ENCODE measurements at regions not wholly inside any gene's neighbourhood (a gene's known extent, or its start where the extent isn't known, plus 50 kb on each side); places are given as distances from the start of the nearest gene placed in this dataset.

DNA sequence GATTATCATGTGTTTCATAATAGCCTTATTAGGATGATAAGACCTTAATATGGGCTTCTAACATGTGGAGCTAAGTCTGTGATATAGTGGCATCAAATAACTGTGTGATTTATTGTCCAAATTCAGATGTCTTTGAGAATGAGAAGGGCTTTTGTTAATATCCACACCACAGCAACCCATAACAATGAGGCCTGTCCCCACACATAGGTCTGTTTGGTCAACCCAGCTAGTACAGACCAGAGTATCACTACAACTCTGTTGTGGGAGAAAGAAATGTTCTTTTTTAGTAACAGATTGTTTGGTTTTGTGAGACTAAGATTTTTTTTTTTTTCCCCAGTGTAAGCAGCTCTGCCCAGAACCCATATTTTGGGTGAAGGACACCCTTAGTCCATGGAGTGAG lies 439.2 kb downstream of the PIK3C3 start:
- DNase-seq (ENCODE audit: low read depth) = no peak
- no peak for TF ChIP-seq CTCF (IDR thresholded peaks at IDR 0.05; ENCODE audit: insufficient read depth, low read depth, low read length, missing control alignments)
- H3K4me3 ChIP-seq (ENCODE audit: low read depth, low read length) = no peak overlapping the region

DNA sequence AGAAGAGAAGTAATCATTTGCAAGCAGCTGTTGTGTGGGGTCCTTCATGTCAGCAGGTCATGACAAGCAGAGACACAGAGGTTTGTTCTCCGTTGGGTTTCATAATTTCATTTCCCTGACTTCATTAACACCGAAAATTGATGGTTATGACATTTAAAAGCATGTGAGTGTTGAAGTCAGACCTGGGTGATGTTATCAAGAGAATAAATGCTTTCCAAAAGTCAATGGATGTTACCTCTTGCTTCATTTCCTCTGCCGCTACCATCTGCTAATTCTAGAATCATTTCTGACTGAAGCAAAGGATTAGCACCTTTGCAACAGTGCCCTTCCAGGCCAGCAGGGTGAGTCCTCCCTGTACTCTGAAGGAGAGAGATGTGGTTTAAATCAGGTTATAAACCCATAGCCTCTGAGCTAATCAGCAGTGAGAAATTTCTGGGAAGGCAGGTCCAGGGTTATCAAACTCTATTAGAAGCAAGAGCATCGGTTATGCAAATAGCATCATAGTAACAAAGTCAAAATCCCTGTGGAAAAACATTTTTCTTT lies 446.2 kb downstream of the PIK3C3 start:
- no peak for DNase-seq (ENCODE audit: low read depth)
- no peak for TF ChIP-seq CTCF (IDR thresholded peaks at IDR 0.05; ENCODE audit: insufficient read depth, low read depth, low read length, missing control alignments)
- H3K4me3 ChIP-seq (ENCODE audit: low read depth, low read length) = no peak overlapping the region

DNA sequence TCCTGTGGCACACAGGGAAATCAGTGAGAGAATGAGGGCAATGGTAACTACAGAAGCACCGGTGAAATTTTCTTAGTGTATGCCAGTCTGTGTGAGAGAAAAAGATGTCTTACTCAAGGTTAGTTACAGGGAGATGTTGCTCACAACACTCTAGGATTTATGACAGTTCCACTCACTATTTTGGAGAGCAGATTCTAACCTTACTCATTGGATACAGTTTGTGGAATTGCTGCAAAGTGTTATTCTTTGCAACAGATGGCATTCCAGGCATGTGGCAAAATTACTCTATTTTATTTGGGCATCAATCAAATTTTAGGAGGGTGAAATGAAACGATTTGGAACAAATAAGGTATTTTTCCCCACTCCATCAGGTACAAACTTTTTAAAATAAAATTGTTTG lies 449.1 kb downstream of the PIK3C3 start:
- no peak for DNase-seq (ENCODE audit: low read depth)
- no peak overlapping the region for H3K4me3 ChIP-seq (ENCODE audit: low read depth, low read length)
- no peak for TF ChIP-seq CTCF (IDR thresholded peaks at IDR 0.05; ENCODE audit: insufficient read depth, low read depth, low read length, missing control alignments)

- no peak for DNase-seq (ENCODE audit: low read depth)
- no peak for TF ChIP-seq CTCF (IDR thresholded peaks at IDR 0.05; ENCODE audit: insufficient read depth, low read depth, low read length, missing control alignments)
- H3K4me3 ChIP-seq (ENCODE audit: low read depth, low read length) = no peak overlapping the region
These were observed 454.0 kb downstream of the PIK3C3 start for GRCh38 chr18:42409005-42409404.

GRCh38 chr18:42412281-42412680 lies 457.2 kb downstream of the PIK3C3 start:
- DNase-seq (ENCODE audit: low read depth) = no peak
- no peak for TF ChIP-seq CTCF (IDR thresholded peaks at IDR 0.05; ENCODE audit: insufficient read depth, low read depth, low read length, missing control alignments)
- H3K4me3 ChIP-seq (ENCODE audit: low read depth, low read length) = no peak overlapping the region

- H3K4me3 ChIP-seq (ENCODE audit: low read depth, low read length) = no peak overlapping the region
- no peak for TF ChIP-seq CTCF (IDR thresholded peaks at IDR 0.05; ENCODE audit: insufficient read depth, low read depth, low read length, missing control alignments)
- no peak for DNase-seq (ENCODE audit: low read depth)
These were observed 457.9 kb downstream of the PIK3C3 start for GRCh38 chr18:42412896-42413295.

DNA sequence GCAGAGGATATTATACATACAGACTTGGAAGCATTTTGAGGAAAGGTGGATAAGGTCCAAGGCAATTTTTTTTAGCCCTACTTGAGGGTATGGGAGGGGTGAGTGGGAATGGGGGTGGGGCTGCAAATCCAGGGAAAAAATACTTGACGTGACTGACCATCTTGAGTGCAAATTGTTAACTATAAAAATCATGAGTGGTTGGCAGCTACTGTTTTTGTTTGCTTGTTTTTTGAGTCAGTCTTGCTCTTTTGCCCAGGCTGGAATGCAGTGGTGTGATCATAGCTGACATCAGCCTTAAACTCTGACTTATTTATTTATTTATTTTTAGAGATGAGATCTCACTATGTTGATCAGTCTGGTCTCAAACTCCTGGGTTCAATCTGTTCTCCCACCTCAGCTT lies 458.8 kb downstream of the PIK3C3 start:
- DNase-seq (ENCODE audit: low read depth) = no peak
- no peak overlapping the region for H3K4me3 ChIP-seq (ENCODE audit: low read depth, low read length)
- no peak for TF ChIP-seq CTCF (IDR thresholded peaks at IDR 0.05; ENCODE audit: insufficient read depth, low read depth, low read length, missing control alignments)
